RKO (cell line): ENCODE measurements at regions not wholly inside any gene's neighbourhood (a gene's known extent, or its start where the extent isn't known, plus 50 kb on each side); places are given as distances from the start of the nearest gene placed in this dataset.

ENCODE experiments used
- DNase-seq: peaks from one replicate; pipeline ENCODE4 v3.0.0-alpha.2; 2016; ENCODE audit warnings: low spot score

DNA sequence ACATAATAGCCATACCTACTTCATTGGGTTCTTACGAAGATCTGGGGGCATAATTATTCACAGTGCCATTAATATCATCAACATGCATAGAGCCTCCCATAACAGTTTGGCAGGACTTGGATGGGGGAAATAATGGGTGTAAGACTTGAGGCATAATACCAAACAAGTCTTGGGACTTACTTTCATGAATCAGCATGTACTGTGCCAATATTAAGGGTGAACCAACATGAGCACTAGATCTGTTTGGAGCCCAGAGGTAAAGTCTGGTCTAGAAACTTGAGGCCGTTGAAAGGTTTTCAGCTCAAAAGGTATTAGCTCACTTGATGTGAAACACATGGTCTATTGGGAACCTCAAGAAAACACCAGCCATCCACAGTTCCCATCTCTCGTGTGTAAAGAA is 56.7 kb upstream of the ZC3H11B start:
- no peak for DNase-seq

DNA sequence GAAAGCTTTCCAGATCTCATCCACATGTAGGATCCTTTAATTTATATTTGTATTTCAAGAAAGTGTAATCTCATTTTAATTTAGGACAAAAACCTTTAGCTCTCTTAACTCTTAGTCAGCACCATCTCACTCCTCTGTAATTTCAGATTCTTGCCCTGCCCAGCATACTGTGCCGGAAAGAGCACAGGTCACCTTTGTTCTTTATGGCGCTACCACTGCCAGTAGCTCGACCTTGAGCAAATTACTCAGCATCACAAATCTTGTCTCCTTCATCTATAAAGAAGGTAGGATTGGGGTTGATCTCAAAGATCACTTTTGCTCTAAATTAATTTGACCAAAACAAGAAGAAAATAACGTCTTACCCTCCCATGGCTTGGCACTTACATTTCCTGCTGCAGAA is 56.1 kb upstream of the ZC3H11B start:
- DNase-seq = no peak

DNA sequence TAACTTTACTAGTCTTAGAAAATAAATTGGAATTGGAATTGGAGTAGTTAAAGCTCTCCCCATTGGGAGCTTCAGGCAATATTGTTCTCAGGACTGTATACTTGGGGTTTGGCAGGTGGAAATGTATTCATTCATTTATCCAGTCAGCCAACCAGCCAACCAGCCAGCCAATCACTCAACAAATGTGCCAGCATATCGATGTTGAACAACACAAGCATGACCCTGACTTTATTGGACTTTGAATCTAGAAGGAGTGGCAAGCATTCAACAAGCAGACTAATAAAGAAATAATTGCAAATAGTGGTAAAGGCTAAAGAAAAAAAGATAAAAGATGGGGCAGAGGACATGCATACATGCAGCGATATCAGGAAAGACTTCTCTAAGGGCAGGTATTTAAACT is 55.5 kb upstream of the ZC3H11B start:
- DNase-seq = no peak

DNA sequence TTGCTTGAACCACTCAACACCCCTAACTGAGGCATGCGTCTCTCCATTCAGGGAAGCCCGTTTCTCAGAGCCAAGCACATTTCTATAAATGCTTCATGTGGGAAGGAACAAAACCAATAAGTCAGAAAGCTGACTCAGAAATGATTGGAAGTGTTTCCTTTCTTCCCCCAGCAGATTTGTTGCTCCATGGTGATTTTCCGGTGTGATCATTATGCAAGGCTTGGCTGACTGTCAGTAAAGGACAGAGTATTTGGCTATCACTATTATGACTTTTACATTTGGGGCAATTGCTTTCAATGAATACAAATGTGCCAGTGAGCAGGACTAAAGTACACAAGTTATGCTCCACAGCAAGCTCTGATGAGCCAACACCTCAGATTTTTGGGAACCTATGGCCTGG is 53.3 kb upstream of the ZC3H11B start:
- DNase-seq = no peak

DNA sequence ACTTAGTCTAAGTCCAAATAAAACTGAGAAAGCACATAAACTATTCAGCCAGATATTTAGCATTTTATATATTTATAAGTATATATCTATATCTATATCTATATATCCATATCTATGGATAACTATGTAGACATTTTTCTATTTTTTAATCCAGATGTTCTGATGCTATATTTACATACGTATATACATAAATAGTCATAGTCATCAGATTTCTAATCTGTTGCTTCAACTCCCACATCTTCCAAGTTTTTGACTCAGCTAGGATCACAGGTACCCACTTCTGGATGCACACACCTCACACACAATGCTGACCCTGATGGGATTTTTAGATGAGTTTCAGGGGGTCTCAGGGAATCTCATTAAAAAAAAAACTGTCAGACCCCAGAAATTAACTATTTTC is 52.2 kb upstream of the ZC3H11B start:
- no peak for DNase-seq

DNA sequence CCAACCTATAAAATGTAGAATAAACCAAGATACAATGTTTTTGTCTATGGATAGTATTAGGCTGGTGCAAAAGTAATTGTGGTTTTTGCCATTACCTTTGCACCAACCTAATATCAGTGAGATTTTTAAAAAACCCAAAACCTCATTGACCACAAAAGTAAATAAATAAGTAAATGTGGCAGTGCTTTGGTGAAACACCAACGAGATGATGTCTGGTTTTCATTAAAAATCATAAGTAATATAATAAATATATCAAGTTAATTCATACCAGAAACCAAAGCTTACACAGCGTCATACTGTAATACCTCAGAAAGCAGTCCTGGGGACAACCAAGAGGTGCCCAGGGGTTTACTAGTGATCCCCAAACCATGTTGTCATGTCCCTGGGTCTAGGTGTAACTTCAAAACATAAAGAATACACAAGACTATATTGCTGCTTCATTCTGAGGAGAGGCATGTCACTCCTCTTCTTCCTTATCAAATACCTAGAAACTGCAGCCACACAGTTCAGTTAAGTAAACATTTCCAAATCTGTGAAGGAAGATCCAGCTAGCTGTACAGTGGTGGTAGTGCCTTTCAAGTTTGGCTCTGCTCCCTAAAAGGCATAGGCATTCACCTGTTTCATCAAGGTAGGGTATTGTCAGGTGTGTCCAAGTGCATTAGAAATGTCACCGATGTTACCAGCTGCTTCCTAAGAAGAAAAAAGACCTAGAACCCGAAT is 51.6 kb upstream of the ZC3H11B start:
- DNase-seq = no peak
